SU-DHL-6 (cell line): ENCODE measurements at regions not wholly inside any gene's neighbourhood (a gene's known extent, or its start where the extent isn't known, plus 50 kb on each side); places are given as distances from the start of the nearest gene placed in this dataset.

ENCODE experiments used
- H2AFZ ChIP-seq: fragments of 200-600 bp; sonication (generic); 2 replicates; pipeline ENCODE4 v1.6.1; 2014; ENCODE audit warnings: low read depth, mild to moderate bottlenecking, moderate library complexity, mixed read lengths, antibody characterized with exemption, low read length; ENCODE audit not compliant: severe bottlenecking
- H3F3A ChIP-seq: fragments of 200-600 bp; shearing (Covaris generic); 2 replicates; pipeline ENCODE4 v1.6.0; 2016; ENCODE audit warnings: antibody characterized with exemption, mild to moderate bottlenecking; ENCODE audit not compliant: insufficient read depth
- H3K27ac ChIP-seq: fragments of 200-600 bp; sonication (generic); 2 replicates; pipeline ENCODE4 v1.5.1; 2016; ENCODE audit warnings: low read depth, mild to moderate bottlenecking, low read length, moderate library complexity, mixed read lengths
- H3K27me3 ChIP-seq: fragments of 200-600 bp; sonication (generic), shearing (Covaris generic); 2 replicates; pipeline ENCODE4 v1.6.0; 2014; ENCODE audit warnings: mild to moderate bottlenecking, low read length
- H3K36me3 ChIP-seq: fragments of 200-600 bp; sonication (generic); 2 replicates; pipeline ENCODE4 v1.6.1; 2014; ENCODE audit warnings: mild to moderate bottlenecking, low read length, mixed read lengths
- H3K4me2 ChIP-seq: fragments of 300-600, 200-600 bp; shearing (Covaris generic), sonication (generic); 2 replicates; pipeline ENCODE4 v1.6.0; 2014; ENCODE audit warnings: low read length, low read depth, mild to moderate bottlenecking; ENCODE audit not compliant: poor library complexity, severe bottlenecking
- H3K4me3 ChIP-seq: fragments of 200-600 bp; sonication (generic); 2 replicates; pipeline ENCODE4 v1.5.1; 2014; ENCODE audit warnings: antibody characterized with exemption, low read length, mild to moderate bottlenecking, mixed read lengths; ENCODE audit not compliant: insufficient read depth, poor library complexity, severe bottlenecking
- H3K79me2 ChIP-seq: fragments of 200-600 bp; sonication (generic); 2 replicates; pipeline ENCODE4 v1.6.1; 2014; ENCODE audit warnings: mild to moderate bottlenecking, low read length, moderate library complexity; ENCODE audit not compliant: insufficient read depth
- H3K9ac ChIP-seq: fragments of 200-600 bp; sonication (generic); 2 replicates; pipeline ENCODE4 v1.7.0; 2014; ENCODE audit warnings: mild to moderate bottlenecking, low read length
- H3K9me2 ChIP-seq: fragments of 200-600 bp; sonication (generic); replicated peaks from 2 replicates; pipeline ENCODE4 v1.6.1; 2014; ENCODE audit warnings: low read length; ENCODE audit not compliant: insufficient read depth
- H3K9me3 ChIP-seq: fragments of 200-600 bp; sonication (generic); 2 replicates; pipeline ENCODE4 v1.6.1; 2014; ENCODE audit warnings: low read length, mixed read lengths; ENCODE audit not compliant: insufficient read depth
- H4K20me1 ChIP-seq: fragments of 200-600 bp; sonication (generic); 2 replicates; pipeline ENCODE4 v1.6.1; 2014; ENCODE audit warnings: low read depth, mild to moderate bottlenecking, antibody characterized with exemption, low read length, moderate library complexity, mixed read lengths
- EZH2phosphoT487 ChIP-seq: fragments of 200-600 bp; sonication (generic), shearing (Covaris generic); conservative IDR thresholded peaks from 2 replicates; pipeline ENCODE4 v1.6.1; 2018; ENCODE audit warnings: mild to moderate bottlenecking, antibody characterized with exemption, low read length, moderate library complexity, mixed read lengths
- TF ChIP-seq, protein P1 (sequence below): fragments of 200-600 bp; sonication (generic); IDR thresholded peaks from one replicate; pipeline ENCODE4 v1.5.1; 2017; ENCODE audit warnings: antibody characterized with exemption, mild to moderate bottlenecking, low read length, moderate library complexity; ENCODE audit not compliant: insufficient read depth, poor library complexity, severe bottlenecking

DNA sequence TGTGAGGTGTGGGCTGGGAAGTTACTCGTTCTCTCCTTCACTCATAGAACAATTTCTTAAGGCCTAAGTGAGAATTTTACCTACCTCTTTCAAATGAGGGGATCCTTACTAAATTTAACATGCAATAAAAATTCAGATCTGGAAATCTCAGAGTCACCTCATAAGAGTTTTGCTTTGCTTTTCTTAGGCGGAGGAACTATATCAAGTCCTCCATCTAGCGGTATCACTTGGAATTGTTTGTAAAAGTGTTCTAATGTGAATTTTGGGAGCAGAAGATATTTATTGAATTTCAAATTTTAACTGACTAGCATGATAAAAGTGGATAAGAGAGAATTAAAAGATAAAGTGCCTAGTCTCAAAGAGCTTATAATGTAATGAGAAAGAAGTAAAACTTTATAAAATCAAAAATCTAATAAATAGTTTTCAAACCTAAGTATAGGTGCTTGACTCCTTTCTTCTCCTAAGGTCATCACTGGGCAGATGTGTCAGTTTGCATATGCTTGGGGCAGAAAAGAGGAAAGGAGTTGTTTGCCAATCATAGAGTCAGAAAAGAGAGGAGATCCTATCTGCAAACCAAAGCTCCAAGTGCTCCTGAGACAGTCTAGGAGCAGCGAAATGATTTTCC, 145.7 kb upstream of the DAB2 start:
- Histone ChIP-seq H3K9me3 (no peaks in the 10 kb centered on the region), H3K4me2 (no peak overlapping the region), H3K27ac (no peak overlapping the region), H3F3A (no peaks in the 10 kb centered on the region), H3K9ac (no peak overlapping the region), H3K79me2 (no peaks in the 10 kb centered on the region), H4K20me1 (no peaks in the 10 kb centered on the region), H3K27me3 (no peaks in the 10 kb centered on the region), H3K9me2 (no peaks in the 10 kb centered on the region), H2AFZ (no peak overlapping the region), H3K36me3 (no peaks in the 10 kb centered on the region), H3K4me3 (no peak overlapping the region)
- TF ChIP-seq, protein P1, sequence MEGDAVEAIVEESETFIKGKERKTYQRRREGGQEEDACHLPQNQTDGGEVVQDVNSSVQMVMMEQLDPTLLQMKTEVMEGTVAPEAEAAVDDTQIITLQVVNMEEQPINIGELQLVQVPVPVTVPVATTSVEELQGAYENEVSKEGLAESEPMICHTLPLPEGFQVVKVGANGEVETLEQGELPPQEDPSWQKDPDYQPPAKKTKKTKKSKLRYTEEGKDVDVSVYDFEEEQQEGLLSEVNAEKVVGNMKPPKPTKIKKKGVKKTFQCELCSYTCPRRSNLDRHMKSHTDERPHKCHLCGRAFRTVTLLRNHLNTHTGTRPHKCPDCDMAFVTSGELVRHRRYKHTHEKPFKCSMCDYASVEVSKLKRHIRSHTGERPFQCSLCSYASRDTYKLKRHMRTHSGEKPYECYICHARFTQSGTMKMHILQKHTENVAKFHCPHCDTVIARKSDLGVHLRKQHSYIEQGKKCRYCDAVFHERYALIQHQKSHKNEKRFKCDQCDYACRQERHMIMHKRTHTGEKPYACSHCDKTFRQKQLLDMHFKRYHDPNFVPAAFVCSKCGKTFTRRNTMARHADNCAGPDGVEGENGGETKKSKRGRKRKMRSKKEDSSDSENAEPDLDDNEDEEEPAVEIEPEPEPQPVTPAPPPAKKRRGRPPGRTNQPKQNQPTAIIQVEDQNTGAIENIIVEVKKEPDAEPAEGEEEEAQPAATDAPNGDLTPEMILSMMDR: peak; percentile 48
- no peak for TF ChIP-seq EZH2phosphoT487

DNA sequence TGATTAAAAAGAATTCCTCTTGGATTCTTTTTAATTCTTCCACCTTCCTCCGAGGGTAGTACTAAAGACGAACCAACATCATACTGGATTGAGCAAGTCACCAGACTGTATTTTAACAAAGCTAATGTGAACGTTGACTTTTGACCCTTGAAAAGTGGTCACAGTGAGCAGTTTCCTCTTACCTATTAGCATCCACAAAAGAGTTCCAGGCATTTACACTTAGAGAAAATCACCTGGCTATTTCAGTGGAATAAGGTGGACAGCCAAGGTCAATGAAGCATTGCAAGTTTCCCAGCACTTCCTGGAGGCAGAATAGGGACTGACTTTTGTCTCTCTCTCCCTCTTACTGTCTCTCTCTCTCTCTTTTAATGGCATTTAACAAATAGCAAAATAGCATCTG, 145.1 kb upstream of the DAB2 start:
- Histone ChIP-seq H3K27me3 (no peaks in the 10 kb centered on the region), H3K79me2 (no peaks in the 10 kb centered on the region), H3K36me3 (no peaks in the 10 kb centered on the region), H3K27ac (no peak overlapping the region), H4K20me1 (no peaks in the 10 kb centered on the region), H3F3A (no peaks in the 10 kb centered on the region), H3K9ac (no peak overlapping the region), H3K9me2 (no peaks in the 10 kb centered on the region), H3K4me2 (no peak overlapping the region), H3K4me3 (no peak overlapping the region), H3K9me3 (no peaks in the 10 kb centered on the region), H2AFZ (no peak overlapping the region)
- no peak for TF ChIP-seq EZH2phosphoT487
- TF ChIP-seq, protein P1: no peak

- Histone ChIP-seq H3K9ac (no peak overlapping the region), H3K9me3 (no peaks in the 10 kb centered on the region), H3K27ac (no peak overlapping the region), H4K20me1 (no peaks in the 10 kb centered on the region), H3K79me2 (no peaks in the 10 kb centered on the region), H3K9me2 (no peaks in the 10 kb centered on the region), H3F3A (no peaks in the 10 kb centered on the region), H3K4me3 (no peak overlapping the region), H2AFZ (no peak overlapping the region), H3K27me3 (no peaks in the 10 kb centered on the region), H3K4me2 (no peak overlapping the region), H3K36me3 (no peaks in the 10 kb centered on the region)
- TF ChIP-seq, protein P1: no peak
- no peak for TF ChIP-seq EZH2phosphoT487
Observed at GRCh38 chr5:39566891-39567290, 142.1 kb upstream of the DAB2 start.
